ENCODE measurements at regions not wholly inside any gene's neighbourhood (a gene's known extent, or its start where the extent isn't known, plus 50 kb on each side); places are given as distances from the start of the nearest gene placed in this dataset.

- no peaks in the 10 kb centered on the region for H3K36me3 Mint-ChIP-seq (ENCODE audit: unreplicated experiment)
- H3K4me1 Mint-ChIP-seq (ENCODE audit: unreplicated experiment): no peaks in the 10 kb centered on the region
- no peak for DNase-seq (ENCODE audit: extremely low spot score, unreplicated experiment)
- H3K27ac Mint-ChIP-seq (ENCODE audit: unreplicated experiment): no peak overlapping the region
- no peak overlapping the region for H3K4me3 Mint-ChIP-seq (ENCODE audit: unreplicated experiment)
- no peak for TF ChIP-seq CTCF (IDR thresholded peaks at IDR 0.05)
- no peaks in the 10 kb centered on the region for H3K9me3 Mint-ChIP-seq (ENCODE audit: unreplicated experiment)
- peaks cover 8% of the 10 kb centered on the region for H3K27me3 Mint-ChIP-seq (ENCODE audit: unreplicated experiment)
Observed at GRCh38 chr2:198757069-198757468, 700.7 kb downstream of the SATB2 start.

DNA sequence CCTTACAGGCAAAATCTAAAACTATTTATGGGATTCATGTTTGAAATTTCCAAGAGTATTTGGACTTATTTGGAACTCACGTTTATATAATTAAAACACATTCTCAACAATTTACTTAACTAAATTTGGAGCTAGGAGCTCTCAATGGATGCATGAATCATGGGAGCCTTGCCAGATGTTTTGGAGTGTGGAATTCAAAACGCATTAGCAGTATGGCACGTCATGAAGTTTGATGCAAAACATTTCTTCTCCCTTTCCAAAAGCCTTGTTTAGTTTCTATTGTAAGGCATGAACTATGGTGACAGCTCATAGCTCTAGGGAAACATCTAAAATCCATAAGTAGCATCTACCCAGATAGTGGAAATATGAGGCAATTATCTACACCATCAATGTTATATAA, 701.6 kb downstream of the SATB2 start:
- H3K4me3 Mint-ChIP-seq (ENCODE audit: unreplicated experiment): no peak overlapping the region
- peaks cover 8% of the 10 kb centered on the region for H3K27me3 Mint-ChIP-seq (ENCODE audit: unreplicated experiment)
- H3K36me3 Mint-ChIP-seq (ENCODE audit: unreplicated experiment): no peaks in the 10 kb centered on the region
- TF ChIP-seq CTCF (IDR thresholded peaks at IDR 0.05): no peak
- no peak for DNase-seq (ENCODE audit: extremely low spot score, unreplicated experiment)
- no peaks in the 10 kb centered on the region for H3K9me3 Mint-ChIP-seq (ENCODE audit: unreplicated experiment)
- no peaks in the 10 kb centered on the region for H3K4me1 Mint-ChIP-seq (ENCODE audit: unreplicated experiment)
- no peak overlapping the region for H3K27ac Mint-ChIP-seq (ENCODE audit: unreplicated experiment)

GRCh38 chr2:198753101-198753500, 704.6 kb downstream of the SATB2 start:
- TF ChIP-seq CTCF (IDR thresholded peaks at IDR 0.05): no peak
- Mint-ChIP-seq H3K4me1 (ENCODE audit: unreplicated experiment) (no peaks in the 10 kb centered on the region), H3K36me3 (ENCODE audit: unreplicated experiment) (no peaks in the 10 kb centered on the region), H3K9me3 (ENCODE audit: unreplicated experiment) (no peaks in the 10 kb centered on the region), H3K27me3 (ENCODE audit: unreplicated experiment) (peaks cover 10% of the 10 kb centered on the region), H3K27ac (ENCODE audit: unreplicated experiment) (no peak overlapping the region), H3K4me3 (ENCODE audit: unreplicated experiment) (no peak overlapping the region)
- no peak for DNase-seq (ENCODE audit: extremely low spot score, unreplicated experiment)

- peaks cover 6% of the 10 kb centered on the region for H3K27me3 Mint-ChIP-seq (ENCODE audit: unreplicated experiment)
- H3K9me3 Mint-ChIP-seq (ENCODE audit: unreplicated experiment): no peaks in the 10 kb centered on the region
- no peaks in the 10 kb centered on the region for H3K36me3 Mint-ChIP-seq (ENCODE audit: unreplicated experiment)
- DNase-seq (ENCODE audit: extremely low spot score, unreplicated experiment): no peak
- no peak overlapping the region for H3K4me3 Mint-ChIP-seq (ENCODE audit: unreplicated experiment)
- no peak overlapping the region for H3K27ac Mint-ChIP-seq (ENCODE audit: unreplicated experiment)
- TF ChIP-seq CTCF (IDR thresholded peaks at IDR 0.05): no peak
- H3K4me1 Mint-ChIP-seq (ENCODE audit: unreplicated experiment): no peaks in the 10 kb centered on the region
Observed at GRCh38 chr2:198749364-198749763, 708.4 kb downstream of the SATB2 start.

DNA sequence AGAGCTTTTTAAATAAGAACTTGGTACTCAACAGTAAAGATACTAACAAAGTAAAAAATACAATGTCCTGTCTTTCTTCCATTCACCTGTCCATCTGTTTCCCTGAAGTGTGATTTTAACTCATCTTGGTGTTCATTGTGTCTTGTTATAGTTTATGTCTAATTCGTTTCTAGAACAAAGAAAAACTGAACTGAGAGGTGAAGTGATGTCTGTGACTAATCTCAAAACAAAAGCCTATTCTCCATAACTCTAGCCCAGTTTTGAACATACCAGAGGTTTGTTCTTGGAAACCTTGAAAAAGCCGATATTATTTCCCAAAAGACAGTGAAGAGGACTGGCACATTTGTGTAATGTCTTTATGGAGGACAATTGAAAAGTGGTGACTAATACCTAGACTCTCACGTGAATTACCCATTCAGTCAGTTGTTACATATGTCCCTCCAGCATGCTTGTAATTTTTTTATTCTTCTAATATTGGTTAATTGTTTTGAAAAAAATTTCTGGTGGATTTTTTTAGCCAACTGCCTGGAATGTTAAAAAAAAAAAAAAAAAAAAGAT, 725.8 kb downstream of the SATB2 start:
- Mint-ChIP-seq H3K4me1 (ENCODE audit: unreplicated experiment) (no peaks in the 10 kb centered on the region), H3K36me3 (ENCODE audit: unreplicated experiment) (no peaks in the 10 kb centered on the region), H3K27me3 (ENCODE audit: unreplicated experiment) (peaks cover 11% of the 10 kb centered on the region), H3K9me3 (ENCODE audit: unreplicated experiment) (no peaks in the 10 kb centered on the region), H3K4me3 (ENCODE audit: unreplicated experiment) (no peak overlapping the region), H3K27ac (ENCODE audit: unreplicated experiment) (no peak overlapping the region)
- no peak for TF ChIP-seq CTCF (IDR thresholded peaks at IDR 0.05)
- no peak for DNase-seq (ENCODE audit: extremely low spot score, unreplicated experiment)

Measured in osteocyte (in vitro differentiated cells).